HUES6 (cell line): ENCODE measurements at regions not wholly inside any gene's neighbourhood (a gene's known extent, or its start where the extent isn't known, plus 50 kb on each side); places are given as distances from the start of the nearest gene placed in this dataset.

Experiments used
- H3K27ac ChIP-seq: 2 replicates; pipeline ENCODE4 v1.7.0; 2013; ENCODE audit warnings: low read depth, mild to moderate bottlenecking, low read length, inconsistent platforms
- H3K27me3 ChIP-seq: 2 replicates; pipeline ENCODE4 v1.6.1; 2013; ENCODE audit warnings: low read length; ENCODE audit not compliant: control insufficient read depth, insufficient read depth
- H3K36me3 ChIP-seq: 2 replicates; pipeline ENCODE4 v1.6.1; 2013; ENCODE audit warnings: low read length; ENCODE audit not compliant: control insufficient read depth, insufficient read depth
- H3K4me1 ChIP-seq: 2 replicates; pipeline ENCODE4 v1.6.1; 2013; ENCODE audit warnings: low read length; ENCODE audit not compliant: control insufficient read depth, insufficient read depth
- H3K4me3 ChIP-seq: 2 replicates; pipeline ENCODE4 v1.5.1; 2013; ENCODE audit warnings: low read depth, low read length
- H3K9ac ChIP-seq: one replicate; pipeline ENCODE4 v1.6.1; 2013; ENCODE audit warnings: mild to moderate bottlenecking, low read length
- H3K9me3 ChIP-seq: 2 replicates; pipeline ENCODE4 v1.6.1; 2013; ENCODE audit warnings: low read depth, low read length; ENCODE audit not compliant: control insufficient read depth, insufficient read depth

GRCh38 chr1:244962130-244962529 lies 97.8 kb upstream of the HNRNPU start:
- Histone ChIP-seq H3K36me3 (no peaks in the 10 kb centered on the region), H3K9me3 (no peaks in the 10 kb centered on the region), H3K4me1 (peaks cover 14% of the 10 kb centered on the region), H3K27me3 (no peaks in the 10 kb centered on the region), H3K4me3 (no peak overlapping the region), H3K27ac (no peak overlapping the region), H3K9ac (no peak overlapping the region)

- no peak overlapping the region for H3K4me3 ChIP-seq
- H3K27me3 ChIP-seq, result no peaks in the 10 kb centered on the region
- H3K36me3 ChIP-seq, result no peaks in the 10 kb centered on the region
- H3K27ac ChIP-seq, result no peak overlapping the region
- no peaks in the 10 kb centered on the region for H3K9me3 ChIP-seq
- no peak overlapping the region for H3K9ac ChIP-seq
- peaks cover 14% of the 10 kb centered on the region for H3K4me1 ChIP-seq
These were observed 96.6 kb upstream of the HNRNPU start for GRCh38 chr1:244960904-244961303.

- Histone ChIP-seq H3K27ac (no peak overlapping the region), H3K9ac (no peak overlapping the region), H3K36me3 (no peaks in the 10 kb centered on the region), H3K4me3 (no peak overlapping the region), H3K4me1 (no peaks in the 10 kb centered on the region), H3K27me3 (no peaks in the 10 kb centered on the region), H3K9me3 (no peaks in the 10 kb centered on the region)
These were observed 94.2 kb upstream of the HNRNPU start for GRCh38 chr1:244958593-244958992.

- Histone ChIP-seq H3K9ac (no peak overlapping the region), H3K9me3 (no peaks in the 10 kb centered on the region), H3K36me3 (no peaks in the 10 kb centered on the region), H3K27ac (no peak overlapping the region), H3K4me3 (no peak overlapping the region), H3K27me3 (no peaks in the 10 kb centered on the region), H3K4me1 (no peaks in the 10 kb centered on the region)
These were observed 93.2 kb upstream of the HNRNPU start for GRCh38 chr1:244957525-244957924.

- no peaks in the 10 kb centered on the region for H3K9me3 ChIP-seq
- H3K4me1 ChIP-seq, result no peaks in the 10 kb centered on the region
- H3K4me3 ChIP-seq, result no peak overlapping the region
- no peak overlapping the region for H3K27ac ChIP-seq
- H3K27me3 ChIP-seq, result no peaks in the 10 kb centered on the region
- H3K9ac ChIP-seq, result no peak overlapping the region
- H3K36me3 ChIP-seq, result no peaks in the 10 kb centered on the region
These were observed 92.8 kb upstream of the HNRNPU start for GRCh38 chr1:244957122-244957521.

- H3K27me3 ChIP-seq, result no peaks in the 10 kb centered on the region
- H3K4me1 ChIP-seq, result no peaks in the 10 kb centered on the region
- H3K9ac ChIP-seq, result no peak overlapping the region
- H3K4me3 ChIP-seq, result no peak overlapping the region
- H3K27ac ChIP-seq, result no peak overlapping the region
- no peaks in the 10 kb centered on the region for H3K36me3 ChIP-seq
- H3K9me3 ChIP-seq, result no peaks in the 10 kb centered on the region
These were observed 91.3 kb upstream of the HNRNPU start for GRCh38 chr1:244955661-244956060.

- Histone ChIP-seq H3K4me1 (no peaks in the 10 kb centered on the region), H3K36me3 (no peaks in the 10 kb centered on the region), H3K27ac (no peak overlapping the region), H3K9me3 (no peaks in the 10 kb centered on the region), H3K9ac (no peak overlapping the region), H3K27me3 (no peaks in the 10 kb centered on the region), H3K4me3 (no peak overlapping the region)
These were observed 90.0 kb upstream of the HNRNPU start for GRCh38 chr1:244954359-244954758.

- Histone ChIP-seq H3K9me3 (no peaks in the 10 kb centered on the region), H3K4me3 (no peak overlapping the region), H3K4me1 (no peaks in the 10 kb centered on the region), H3K9ac (no peak overlapping the region), H3K27me3 (no peaks in the 10 kb centered on the region), H3K27ac (no peak overlapping the region), H3K36me3 (no peaks in the 10 kb centered on the region)
These were observed 89.6 kb upstream of the HNRNPU start for GRCh38 chr1:244953901-244954300.

- Histone ChIP-seq H3K4me3 (no peak overlapping the region), H3K27me3 (no peaks in the 10 kb centered on the region), H3K9me3 (no peaks in the 10 kb centered on the region), H3K36me3 (no peaks in the 10 kb centered on the region), H3K9ac (no peak overlapping the region), H3K27ac (no peak overlapping the region), H3K4me1 (no peaks in the 10 kb centered on the region)
These were observed 88.6 kb upstream of the HNRNPU start for GRCh38 chr1:244952940-244953339.

- no peaks in the 10 kb centered on the region for H3K27me3 ChIP-seq
- H3K27ac ChIP-seq, result no peak overlapping the region
- H3K4me1 ChIP-seq, result no peaks in the 10 kb centered on the region
These were observed 88.1 kb upstream of the HNRNPU start for GRCh38 chr1:244952280-244952933.

GRCh38 chr1:244948416-244948815 lies 84.1 kb upstream of the HNRNPU start:
- Histone ChIP-seq H3K9ac (no peak overlapping the region), H3K9me3 (no peaks in the 10 kb centered on the region), H3K36me3 (no peaks in the 10 kb centered on the region), H3K27me3 (no peaks in the 10 kb centered on the region), H3K4me3 (no peak overlapping the region), H3K27ac (no peak overlapping the region), H3K4me1 (no peaks in the 10 kb centered on the region)

More at GRCh38 chr1:244952280-244952933, 88.1 kb upstream of the HNRNPU start:
- Histone ChIP-seq H3K36me3 (no peaks in the 10 kb centered on the region), H3K9ac (no peak overlapping the region), H3K9me3 (no peaks in the 10 kb centered on the region), H3K4me3 (no peak overlapping the region)
